WTC11 (cell line): ENCODE measurements at regions not wholly inside any gene's neighbourhood (a gene's known extent, or its start where the extent isn't known, plus 50 kb on each side); places are given as distances from the start of the nearest gene placed in this dataset.

Experiments used
- ATAC-seq: fragments of 200-7000 bp; cut with Tn5 transposase; 2 replicates; pipeline ENCODE4 v1.10.0; 2021; ENCODE audit warnings: mild to moderate bottlenecking, moderate library complexity
- CTCF ChIA-PET: fragments of 300-600 bp; sonication (Branson Sonifier 250); formaldehyde crosslinking; loops from one replicate; lab custom pipeline; 2021; ENCODE audit warnings: antibody characterized with exemption; lab: Charles Lee
- POLR2A ChIA-PET: fragments of 350-600 bp; sonication (Branson Sonifier 250); formaldehyde crosslinking; loops from one replicate; lab custom pipeline; 2021; ENCODE audit warnings: antibody characterized with exemption; lab: Charles Lee
- DNase-seq: peaks from one replicate; pipeline ENCODE4 v3.0.0; 2021; ENCODE audit warnings: low spot score
- H3K27ac Mint-ChIP-seq: 2 replicates; pipeline ENCODE4 v1.8.0; 2021; ENCODE audit warnings: mixed read lengths
- H3K27me3 Mint-ChIP-seq: 2 replicates; pipeline ENCODE4 v1.8.0; 2021; ENCODE audit warnings: low read depth, mild to moderate bottlenecking, moderate library complexity, mixed read lengths
- H3K36me3 Mint-ChIP-seq: 2 replicates; pipeline ENCODE4 v1.8.0; 2021; ENCODE audit warnings: mixed read lengths
- H3K4me1 Mint-ChIP-seq: 2 replicates; pipeline ENCODE4 v1.8.0; 2022; ENCODE audit warnings: mixed read lengths
- H3K4me3 Mint-ChIP-seq: 2 replicates; pipeline ENCODE4 v1.8.0; 2021; ENCODE audit warnings: mild to moderate bottlenecking, moderate library complexity, mixed read lengths
- H3K9me3 Mint-ChIP-seq: 2 replicates; pipeline ENCODE4 v1.8.0; 2021; ENCODE audit warnings: mixed read lengths
- ATF1 ChIP-seq: sonication (generic); formaldehyde crosslinking; IDR thresholded peaks from 2 replicates; pipeline ENCODE4 v1.8.1; 2023; ENCODE audit warnings: mild to moderate bottlenecking, moderate library complexity, missing genetic modification reagents
- ATF6 ChIP-seq: sonication (generic); formaldehyde crosslinking; IDR thresholded peaks from 2 replicates; pipeline ENCODE4 v1.8.1; 2023; ENCODE audit warnings: mild to moderate bottlenecking, missing genetic modification reagents
- CDX4 ChIP-seq: fragments of 250-450 bp; sonication (Bioruptor Pico); IDR thresholded peaks from 2 replicates; pipeline ENCODE4 v1.9.0; 2021; ENCODE audit warnings: moderate library complexity, mild to moderate bottlenecking, inconsistent platforms, borderline replicate concordance
- CREB1 ChIP-seq: sonication (generic); formaldehyde crosslinking; IDR thresholded peaks from 2 replicates; pipeline ENCODE4 v1.8.0; 2023; ENCODE audit warnings: mild to moderate bottlenecking, missing genetic modification reagents
- ESRRA ChIP-seq: sonication (generic); formaldehyde crosslinking; IDR thresholded peaks from 2 replicates; pipeline ENCODE4 v1.8.1; 2022; ENCODE audit warnings: mild to moderate bottlenecking, missing genetic modification reagents, borderline replicate concordance
- ETV6 ChIP-seq: sonication (generic); formaldehyde crosslinking; IDR thresholded peaks from 2 replicates; pipeline ENCODE4 v1.8.1; 2022; ENCODE audit warnings: mild to moderate bottlenecking, missing genetic modification reagents
- GABPB1 ChIP-seq: sonication (generic); formaldehyde crosslinking; IDR thresholded peaks from 2 replicates; pipeline ENCODE4 v1.8.1; 2023; ENCODE audit warnings: mild to moderate bottlenecking, missing genetic modification reagents
- GRHL2 ChIP-seq: fragments of 250-450 bp; sonication (Bioruptor Pico); IDR thresholded peaks from 2 replicates; pipeline ENCODE4 v1.8.0; 2022; ENCODE audit warnings: mild to moderate bottlenecking, moderate library complexity; ENCODE audit not compliant: insufficient replicate concordance, severe bottlenecking
- GTF2I ChIP-seq: fragments of 250-450 bp; sonication (Bioruptor Pico); conservative IDR thresholded peaks from 2 replicates; pipeline ENCODE4 v1.4.0; 2021; ENCODE audit warnings: mild to moderate bottlenecking
- JAZF1 ChIP-seq: fragments of 250-450 bp; sonication (Bioruptor Pico); IDR thresholded peaks from 2 replicates; pipeline ENCODE4 v1.9.0; 2021; ENCODE audit warnings: moderate library complexity, mild to moderate bottlenecking, inconsistent platforms
- MLX ChIP-seq: sonication (generic); formaldehyde crosslinking; IDR thresholded peaks from 2 replicates; pipeline ENCODE4 v1.8.1; 2023; ENCODE audit warnings: mild to moderate bottlenecking, missing genetic modification reagents, moderate library complexity
- NFYB ChIP-seq: sonication (generic); formaldehyde crosslinking; conservative IDR thresholded peaks from 2 replicates; pipeline ENCODE4 v1.8.0; 2022; ENCODE audit warnings: low read depth, missing genetic modification reagents
- RELA ChIP-seq: sonication (generic); formaldehyde crosslinking; IDR thresholded peaks from 2 replicates; pipeline ENCODE4 v1.8.1; 2022; ENCODE audit warnings: missing genetic modification reagents, mild to moderate bottlenecking, borderline replicate concordance
- RORB ChIP-seq: fragments of 250-450 bp; sonication (Bioruptor Pico); IDR thresholded peaks from 2 replicates; pipeline ENCODE4 v1.9.0; 2021; ENCODE audit warnings: mild to moderate bottlenecking
- SMAD4 ChIP-seq: sonication (generic); formaldehyde crosslinking; IDR thresholded peaks from 2 replicates; pipeline ENCODE4 v1.8.0; 2022; ENCODE audit warnings: mild to moderate bottlenecking, missing genetic modification reagents
- SP1 ChIP-seq: sonication (generic); formaldehyde crosslinking; conservative IDR thresholded peaks from 2 replicates; pipeline ENCODE4 v1.8.1; 2022; ENCODE audit warnings: missing genetic modification reagents
- TCF7 ChIP-seq: sonication (generic); formaldehyde crosslinking; IDR thresholded peaks from 2 replicates; pipeline ENCODE4 v1.8.0; 2022; ENCODE audit warnings: mild to moderate bottlenecking, low read depth, missing genetic modification reagents, moderate library complexity
- TEAD1 ChIP-seq: sonication (generic); formaldehyde crosslinking; IDR thresholded peaks from 2 replicates; pipeline ENCODE4 v1.8.0; 2022; ENCODE audit warnings: mild to moderate bottlenecking, missing genetic modification reagents
- TEAD4 ChIP-seq: sonication (generic); formaldehyde crosslinking; IDR thresholded peaks from 2 replicates; pipeline ENCODE4 v1.8.0; 2022; ENCODE audit warnings: mild to moderate bottlenecking, missing genetic modification reagents
- ZNF121 ChIP-seq: sonication (generic); formaldehyde crosslinking; IDR thresholded peaks from 2 replicates; pipeline ENCODE4 v1.8.0; 2023; ENCODE audit warnings: missing genetic modification reagents
- ZNF232 ChIP-seq: sonication (generic); formaldehyde crosslinking; IDR thresholded peaks from 2 replicates; pipeline ENCODE4 v1.8.0; 2022; ENCODE audit warnings: mild to moderate bottlenecking, missing genetic modification reagents
- ZNF396 ChIP-seq: fragments of 250-450 bp; sonication (Bioruptor Pico); IDR thresholded peaks from 2 replicates; pipeline ENCODE4 v1.8.0; 2021; ENCODE audit warnings: mild to moderate bottlenecking, moderate library complexity, borderline replicate concordance
- ZNF416 ChIP-seq: fragments of 250-450 bp; sonication (Bioruptor Pico); IDR thresholded peaks from 2 replicates; pipeline ENCODE4 v1.9.0; 2021; ENCODE audit warnings: mild to moderate bottlenecking, inconsistent platforms
- TF ChIP-seq, protein P1 (sequence below): sonication (generic); formaldehyde crosslinking; IDR thresholded peaks from 2 replicates; pipeline ENCODE4 v1.8.1; 2022; ENCODE audit warnings: mild to moderate bottlenecking, moderate library complexity, missing genetic modification reagents

DNA sequence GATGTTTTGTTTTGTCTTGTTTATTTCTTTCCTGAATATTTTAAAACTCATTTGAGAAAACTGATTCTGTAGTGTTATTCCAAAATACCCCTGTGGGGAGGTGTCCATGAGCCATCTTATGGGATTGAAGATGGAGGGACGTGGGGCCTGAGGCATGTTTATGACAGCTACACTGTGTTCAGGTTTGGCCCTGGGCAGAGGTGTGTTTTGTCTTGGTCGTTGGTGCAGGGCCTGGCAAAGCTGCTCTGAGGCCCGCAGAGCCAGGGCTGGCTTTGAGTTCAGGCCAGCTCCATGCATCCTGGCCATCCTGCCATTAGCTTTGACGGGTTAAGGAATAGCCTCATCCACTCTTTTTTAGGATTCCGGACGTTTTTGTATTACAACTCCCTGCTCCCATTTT, 68.9 kb downstream of the TMEM18 start:
- H3K36me3 Mint-ChIP-seq = no peaks in the 10 kb centered on the region

GRCh38 chr2:607709-608108, 69.5 kb downstream of the TMEM18 start:
- Mint-ChIP-seq H3K27ac (no peak overlapping the region), H3K27me3 (no peaks in the 10 kb centered on the region; the same call in 1 of the 2 replicates), H3K36me3 (no peaks in the 10 kb centered on the region), H3K4me1 (no peaks in the 10 kb centered on the region), H3K9me3 (no peaks in the 10 kb centered on the region), H3K4me3 (no peak overlapping the region)
- no peak for ATAC-seq
- no peak for DNase-seq
- ChIA-PET POLR2A (no interaction called here), CTCF (no interaction called here)
- TF ChIP-seq GRHL2 (CRISPR knock-in tag) (no peak), SMAD4 (CRISPR knock-in tag) (no peak), ZNF396 (CRISPR knock-in tag) (no peak), RELA (no peak), TEAD1 (CRISPR knock-in tag) (no peak), ESRRA (CRISPR knock-in tag) (no peak), SP1 (CRISPR knock-in tag) (no peak), RORB (CRISPR knock-in tag) (no peak), TEAD4 (no peak), ETV6 (CRISPR knock-in tag) (no peak)

More for the DNA sequence above, 68.9 kb downstream of the TMEM18 start:
- DNase-seq = no peak
- no peak for TF ChIP-seq SMAD4 (CRISPR knock-in tag)
- TF ChIP-seq ZNF232 (CRISPR knock-in tag) = no peak
- TF ChIP-seq ZNF416 = no peak
- TF ChIP-seq TCF7 = no peak
- no peak for TF ChIP-seq ZNF121
- TF ChIP-seq CREB1 (CRISPR knock-in tag) = no peak
- no peak for TF ChIP-seq JAZF1
- no peak for TF ChIP-seq RORB (CRISPR knock-in tag)
- no peak for TF ChIP-seq ZNF396 (CRISPR knock-in tag)
- no peak for TF ChIP-seq CDX4 (CRISPR knock-in tag)
- no peak for TF ChIP-seq MLX (CRISPR knock-in tag)
- TF ChIP-seq NFYB = no peak
- TF ChIP-seq, protein P1, sequence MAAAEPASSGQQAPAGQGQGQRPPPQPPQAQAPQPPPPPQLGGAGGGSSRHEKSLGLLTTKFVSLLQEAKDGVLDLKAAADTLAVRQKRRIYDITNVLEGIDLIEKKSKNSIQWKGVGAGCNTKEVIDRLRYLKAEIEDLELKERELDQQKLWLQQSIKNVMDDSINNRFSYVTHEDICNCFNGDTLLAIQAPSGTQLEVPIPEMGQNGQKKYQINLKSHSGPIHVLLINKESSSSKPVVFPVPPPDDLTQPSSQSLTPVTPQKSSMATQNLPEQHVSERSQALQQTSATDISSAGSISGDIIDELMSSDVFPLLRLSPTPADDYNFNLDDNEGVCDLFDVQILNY = no peak
- no peak for TF ChIP-seq GTF2I (CRISPR knock-in tag)
- no peak for TF ChIP-seq ATF6 (CRISPR knock-in tag)
- no peak for TF ChIP-seq ATF1 (CRISPR knock-in tag)
- no peak for TF ChIP-seq GABPB1
- no peaks in the 10 kb centered on the region for H3K4me1 Mint-ChIP-seq
- no peak for ATAC-seq
- no peak overlapping the region for H3K4me3 Mint-ChIP-seq
- ChIA-PET POLR2A (no interaction called here), CTCF (no interaction called here)
- no peaks in the 10 kb centered on the region for H3K9me3 Mint-ChIP-seq
- H3K27me3 Mint-ChIP-seq = no peaks in the 10 kb centered on the region; the same call in 1 of the 2 replicates
- no peak overlapping the region for H3K27ac Mint-ChIP-seq
